MM.1S (cell line): ENCODE measurements at regions not wholly inside any gene's neighbourhood (a gene's known extent, or its start where the extent isn't known, plus 50 kb on each side); places are given as distances from the start of the nearest gene placed in this dataset.

ENCODE experiments used
- EZH2 ChIP-seq: fragments of 300-600 bp; sonication (generic); optimal IDR thresholded peaks from 2 replicates; pipeline ENCODE3; 2017; ENCODE audit warnings: low read depth, mild to moderate bottlenecking, antibody characterized with exemption, low read length, mixed read lengths
- TF ChIP-seq, protein P1 (sequence below): fragments of 300-600 bp; sonication (generic); IDR thresholded peaks from 2 replicates; pipeline ENCODE4 v1.5.1; 2016; ENCODE audit warnings: antibody characterized with exemption, low read length, mixed read lengths

DNA sequence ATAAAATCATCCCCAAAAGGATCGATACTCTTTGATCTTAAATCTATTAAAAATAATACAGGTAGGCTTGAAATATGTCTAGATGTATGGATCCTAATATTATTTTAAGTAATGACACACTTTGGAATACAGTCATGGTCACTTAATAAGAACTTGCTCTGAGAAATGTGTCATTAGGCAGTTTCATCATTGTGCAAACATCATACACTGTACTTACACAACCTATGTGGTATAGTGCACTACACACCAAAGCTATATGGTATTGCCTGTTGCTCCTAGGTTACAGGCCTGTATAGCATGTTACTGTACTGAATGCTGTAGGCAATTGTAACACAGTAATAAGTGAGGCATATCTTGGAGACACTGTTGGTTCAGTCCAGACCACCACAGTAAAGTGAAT is 307.1 kb downstream of the RAP2B start:
- TF ChIP-seq EZH2, result no peak
- TF ChIP-seq, protein P1, sequence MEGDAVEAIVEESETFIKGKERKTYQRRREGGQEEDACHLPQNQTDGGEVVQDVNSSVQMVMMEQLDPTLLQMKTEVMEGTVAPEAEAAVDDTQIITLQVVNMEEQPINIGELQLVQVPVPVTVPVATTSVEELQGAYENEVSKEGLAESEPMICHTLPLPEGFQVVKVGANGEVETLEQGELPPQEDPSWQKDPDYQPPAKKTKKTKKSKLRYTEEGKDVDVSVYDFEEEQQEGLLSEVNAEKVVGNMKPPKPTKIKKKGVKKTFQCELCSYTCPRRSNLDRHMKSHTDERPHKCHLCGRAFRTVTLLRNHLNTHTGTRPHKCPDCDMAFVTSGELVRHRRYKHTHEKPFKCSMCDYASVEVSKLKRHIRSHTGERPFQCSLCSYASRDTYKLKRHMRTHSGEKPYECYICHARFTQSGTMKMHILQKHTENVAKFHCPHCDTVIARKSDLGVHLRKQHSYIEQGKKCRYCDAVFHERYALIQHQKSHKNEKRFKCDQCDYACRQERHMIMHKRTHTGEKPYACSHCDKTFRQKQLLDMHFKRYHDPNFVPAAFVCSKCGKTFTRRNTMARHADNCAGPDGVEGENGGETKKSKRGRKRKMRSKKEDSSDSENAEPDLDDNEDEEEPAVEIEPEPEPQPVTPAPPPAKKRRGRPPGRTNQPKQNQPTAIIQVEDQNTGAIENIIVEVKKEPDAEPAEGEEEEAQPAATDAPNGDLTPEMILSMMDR, result no peak
